GM18867 (cell line): ENCODE measurements at regions not wholly inside any gene's neighbourhood (a gene's known extent, or its start where the extent isn't known, plus 50 kb on each side); places are given as distances from the start of the nearest gene placed in this dataset.
"Not testable (repeated sequence)": the region's sequence is repeated elsewhere in the genome, so short reads cannot be mapped to it uniquely, and the experiment has no call there.

ENCODE experiments used
- ATAC-seq: cut with Tn5 transposase; IDR thresholded peaks from one replicate; pipeline ENCODE4 v1.9.1; 2021; ENCODE audit warnings: mild to moderate bottlenecking, moderate library complexity; ENCODE audit not compliant: unreplicated experiment

- ATAC-seq, result no peak
Measured at GRCh38 chr12:17361224-17361623, 728.8 kb downstream of the RERGL start.

GRCh38 chr12:17358835-17359234, 731.2 kb downstream of the RERGL start:
- no peak for ATAC-seq

DNA sequence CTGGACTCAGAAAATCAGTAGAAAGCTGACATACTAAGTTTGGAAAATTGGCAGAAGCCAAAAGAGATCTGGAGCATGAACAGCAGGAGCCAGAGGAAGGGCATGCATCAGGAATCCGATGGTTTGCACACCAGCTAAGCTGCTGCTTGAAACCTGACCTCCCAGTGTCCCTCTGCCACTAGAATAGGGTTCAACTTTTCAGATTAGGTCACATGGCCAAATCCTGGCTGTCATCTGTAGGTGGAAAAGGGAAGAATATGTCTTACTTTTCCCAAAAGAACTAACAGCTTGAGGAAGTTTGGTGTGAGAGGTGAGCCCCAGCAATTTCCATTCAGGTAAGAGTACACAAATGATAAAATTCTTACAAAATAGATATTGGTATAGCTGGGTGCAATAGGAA, 732.6 kb downstream of the RERGL start:
- ATAC-seq, result no peak

- ATAC-seq, result no peak
Measured at GRCh38 chr12:17352164-17352563, 737.8 kb downstream of the RERGL start.

DNA sequence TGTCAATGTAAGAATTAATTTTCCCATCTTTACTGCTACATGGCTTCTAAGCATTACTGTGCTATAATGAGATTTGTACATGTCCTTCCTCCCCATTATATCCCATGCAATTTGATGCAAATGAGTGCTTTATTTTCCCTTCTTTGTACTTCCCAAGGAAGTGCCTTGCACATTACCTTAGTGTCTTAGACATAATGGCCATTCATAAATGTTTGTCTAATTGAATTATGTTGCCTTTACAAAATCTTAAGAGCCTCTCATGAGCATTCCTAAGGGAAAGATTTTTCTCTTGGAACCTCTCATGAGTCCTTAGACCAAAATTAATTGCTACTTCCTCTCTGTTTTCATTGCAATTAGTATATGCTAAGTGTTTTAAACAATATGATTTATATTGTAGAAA, 741.7 kb downstream of the RERGL start:
- ATAC-seq, result no peak

- no peak for ATAC-seq
Measured at GRCh38 chr12:17344649-17345048, 738.7 kb upstream of the LMO3 start.

DNA sequence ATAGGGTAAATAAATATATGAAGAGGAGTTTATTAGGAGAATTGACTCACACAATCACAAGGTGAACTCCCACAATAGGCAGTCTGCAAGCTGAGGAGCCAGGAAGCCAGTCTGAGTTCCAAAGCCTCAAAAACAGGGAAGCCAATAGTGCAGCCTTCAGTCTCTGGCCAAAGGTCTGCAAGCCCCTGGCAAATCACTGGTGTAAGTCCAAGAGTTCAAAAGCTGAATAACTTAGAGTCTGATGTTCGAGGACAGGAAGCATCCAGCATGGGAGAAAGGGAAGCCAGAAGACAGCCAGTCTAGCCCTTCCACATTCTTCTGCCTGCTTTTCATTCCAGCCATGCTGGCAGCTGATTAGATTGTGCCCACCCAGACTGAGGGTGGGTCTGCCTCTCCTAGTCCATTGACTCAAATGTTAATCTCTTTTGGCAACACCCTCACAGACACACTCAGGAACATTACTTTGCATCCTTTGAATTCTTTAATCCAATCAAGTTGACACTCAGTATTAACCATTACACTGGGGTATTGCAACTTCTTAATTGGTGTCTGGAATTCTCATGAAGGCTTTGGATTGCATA, 736.5 kb upstream of the LMO3 start:
- ATAC-seq, result no peak

GRCh38 chr12:17335487-17335886, 729.5 kb upstream of the LMO3 start:
- ATAC-seq, result no peak

DNA sequence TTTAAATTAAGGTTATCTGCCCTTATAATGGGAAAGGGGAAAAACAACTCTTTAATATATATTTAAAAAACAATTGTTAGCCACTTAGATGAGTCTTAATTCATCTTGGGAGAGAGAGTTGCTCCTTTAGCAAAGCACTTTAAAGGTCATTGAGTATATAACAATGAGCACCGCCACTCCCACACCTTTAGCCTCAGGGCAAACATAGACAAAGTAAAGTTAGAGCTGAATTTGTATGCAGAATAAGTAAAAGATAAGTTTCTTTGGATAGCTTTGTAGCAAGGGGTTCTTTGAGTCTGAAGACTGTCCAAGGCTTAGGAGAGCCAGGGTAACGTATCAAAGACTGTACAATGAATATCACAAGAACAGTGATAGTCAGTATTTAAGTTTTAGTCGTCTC, 728.8 kb upstream of the LMO3 start:
- ATAC-seq, result no peak

- no peak for ATAC-seq
Measured at GRCh38 chr12:17333287-17333686, 727.3 kb upstream of the LMO3 start.

- no peak for ATAC-seq
Measured at GRCh38 chr12:17326649-17327048, 720.7 kb upstream of the LMO3 start.

- ATAC-seq, result no peak
Measured at GRCh38 chr12:17322090-17322489, 716.1 kb upstream of the LMO3 start.

- ATAC-seq, result no peak
Measured at GRCh38 chr12:17304503-17305347, 698.8 kb upstream of the LMO3 start.

GRCh38 chr12:17302001-17302400, 696.0 kb upstream of the LMO3 start:
- ATAC-seq, result no peak

DNA sequence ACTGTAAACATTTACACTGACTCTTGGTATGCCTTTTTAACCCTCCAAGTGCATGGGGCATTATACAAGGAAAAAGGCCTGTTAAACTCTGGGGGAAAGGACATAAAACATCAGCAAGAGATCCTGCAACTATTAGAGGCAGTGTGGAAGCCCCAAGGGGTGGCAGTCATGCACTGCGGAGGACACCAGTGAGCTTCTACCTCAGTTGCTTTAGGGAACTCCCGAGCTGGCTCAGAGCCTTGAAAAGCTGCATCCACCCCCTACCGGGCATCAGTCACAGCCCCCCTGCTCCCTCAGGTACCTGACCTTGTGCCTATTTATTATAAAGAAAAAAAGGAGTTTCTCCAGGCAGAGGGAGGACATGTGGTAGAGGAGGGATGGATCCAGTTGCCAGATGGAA, 695.6 kb upstream of the LMO3 start:
- no peak for ATAC-seq

DNA sequence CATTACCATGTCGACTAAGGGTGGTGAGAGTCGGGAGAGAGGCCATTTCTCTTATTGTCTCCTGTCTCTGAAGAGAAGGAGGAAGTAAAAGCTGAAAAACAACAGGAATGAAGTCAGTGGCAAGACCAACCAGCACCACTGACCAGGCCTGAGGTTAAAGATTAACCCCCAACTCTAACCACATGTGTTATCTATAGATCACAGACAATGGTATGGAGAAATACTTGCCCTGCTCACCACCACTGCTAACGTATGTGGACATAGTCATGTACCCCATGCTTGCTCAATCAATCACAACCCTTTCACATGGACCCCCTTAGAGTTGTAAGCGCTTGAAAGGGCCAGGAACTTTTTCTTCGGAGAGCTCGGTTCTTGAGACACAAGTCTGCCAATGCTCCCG, 690.9 kb upstream of the LMO3 start:
- no peak for ATAC-seq

DNA sequence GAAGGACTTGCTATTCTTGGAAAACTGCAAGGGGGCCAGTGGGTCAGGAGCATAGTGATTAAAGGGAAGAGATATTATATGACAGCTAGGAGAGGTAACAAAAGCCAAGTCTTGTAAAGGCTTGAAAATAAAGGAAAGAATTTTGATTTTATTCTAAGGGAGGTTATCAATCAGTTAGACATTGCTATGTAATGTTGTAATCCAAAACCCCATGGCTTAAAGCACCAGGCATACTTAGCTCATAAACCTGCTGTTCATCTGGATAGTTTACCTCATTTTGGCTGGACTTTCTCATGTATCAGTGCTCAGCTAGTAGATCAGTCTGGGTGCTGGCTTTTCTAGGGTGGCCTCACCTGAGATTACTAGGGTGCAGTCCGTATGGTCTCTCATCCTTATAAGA, 680.9 kb upstream of the LMO3 start:
- ATAC-seq, result no peak

- no peak for ATAC-seq
Measured at GRCh38 chr12:17284873-17285272, 678.9 kb upstream of the LMO3 start.

- no peak for ATAC-seq
Measured at GRCh38 chr12:17283563-17283962, 677.6 kb upstream of the LMO3 start.

- ATAC-seq, result not testable (repeated sequence)
Measured at GRCh38 chr12:17282169-17282568, 676.2 kb upstream of the LMO3 start.

DNA sequence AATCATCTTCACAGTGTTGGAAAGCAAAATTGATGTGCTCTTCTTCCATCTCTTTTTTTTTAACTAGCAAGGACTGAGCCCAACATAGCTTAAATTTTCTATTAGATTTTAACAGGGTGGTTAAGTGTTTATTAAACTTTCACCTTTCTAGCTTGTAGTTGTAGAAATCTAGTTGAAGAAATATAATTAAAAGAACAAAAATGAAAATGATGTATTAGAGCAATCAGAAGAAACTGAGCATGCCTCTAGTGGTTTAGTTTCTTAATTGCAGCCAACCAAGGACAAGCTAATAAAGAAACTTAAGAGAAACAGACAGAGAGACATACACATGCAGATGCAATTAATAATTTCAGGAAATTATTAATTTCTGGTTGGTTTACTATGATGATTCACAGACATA, 673.0 kb upstream of the LMO3 start:
- no peak for ATAC-seq

GRCh38 chr12:17276196-17276595, 670.2 kb upstream of the LMO3 start:
- no peak for ATAC-seq

DNA sequence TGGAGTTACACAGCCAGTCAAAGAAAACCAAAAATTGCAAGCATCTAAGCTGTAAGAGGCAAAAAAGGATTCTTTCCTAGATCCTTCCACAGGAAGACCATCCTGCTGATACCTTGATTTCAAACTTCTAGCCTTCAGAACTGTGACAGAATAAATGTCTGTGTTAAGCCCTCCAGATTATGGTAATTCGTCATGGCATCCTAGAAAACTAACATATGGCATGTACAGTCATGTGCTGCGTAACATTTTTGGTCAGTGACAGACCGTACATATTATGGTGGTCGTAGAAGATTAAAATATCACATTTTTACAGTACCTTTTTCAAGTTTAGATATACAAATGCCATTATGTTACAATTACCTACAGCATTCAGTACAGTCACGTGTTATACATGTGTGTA, 660.9 kb upstream of the LMO3 start:
- no peak for ATAC-seq
